Neural progenitor cell (in vitro differentiated cells): ENCODE measurements at regions not wholly inside any gene's neighbourhood (a gene's known extent, or its start where the extent isn't known, plus 50 kb on each side); places are given as distances from the start of the nearest gene placed in this dataset.

Source experiments
- DNase-seq: peaks from one replicate; pipeline ENCODE4 v3.0.0-alpha.2; 2016; ENCODE audit warnings: low spot score
- H2AFZ ChIP-seq: fragments of 200-600 bp; sonication (generic); replicated peaks from 2 replicates; pipeline ENCODE4 v1.6.1; 2016; ENCODE audit warnings: antibody characterized with exemption
- H3F3A ChIP-seq: fragments of 200-600 bp; sonication (generic); 2 replicates; pipeline ENCODE4 v1.6.1; 2016; ENCODE audit warnings: antibody characterized with exemption, low read depth
- H3K27ac ChIP-seq: fragments of 200-600 bp; sonication (generic); 2 replicates; pipeline ENCODE4 v1.5.1; 2016; ENCODE audit warnings: mild to moderate bottlenecking
- H3K27me3 ChIP-seq: fragments of 200-600 bp; sonication (generic); 2 replicates; pipeline ENCODE4 v1.6.1; 2016; ENCODE audit warnings: mild to moderate bottlenecking, moderate library complexity
- H3K36me3 ChIP-seq: fragments of 200-600 bp; sonication (generic); 2 replicates; pipeline ENCODE4 v1.5.1; 2016
- H3K4me1 ChIP-seq: fragments of 200-600 bp; sonication (generic); 2 replicates; pipeline ENCODE4 v1.6.1; 2016; ENCODE audit warnings: mixed run types
- H3K4me2 ChIP-seq: fragments of 200-600 bp; sonication (generic); 2 replicates; pipeline ENCODE4 v1.6.1; 2016
- H3K4me3 ChIP-seq: fragments of 200-600 bp; sonication (generic); 2 replicates; pipeline ENCODE4 v1.5.1; 2016
- H3K79me2 ChIP-seq: fragments of 200-600 bp; sonication (generic); 2 replicates; pipeline ENCODE4 v1.6.1; 2016; ENCODE audit warnings: low read depth
- H3K9ac ChIP-seq: fragments of 200-600 bp; sonication (generic); 2 replicates; pipeline ENCODE4 v1.6.1; 2016
- H3K9me3 ChIP-seq: fragments of 200-600 bp; sonication (generic); 2 replicates; pipeline ENCODE4 v1.5.1; 2016; ENCODE audit warnings: low read depth
- H4K20me1 ChIP-seq: fragments of 200-600 bp; sonication (generic); 2 replicates; pipeline ENCODE4 v1.6.1; 2016; ENCODE audit warnings: low read depth
- H3K27ac Mint-ChIP-seq: 3 replicates; pipeline ENCODE4 v1.8.0; 2021; ENCODE audit warnings: mixed read lengths
- H3K27me3 Mint-ChIP-seq: 2 replicates; pipeline ENCODE4 v1.8.0; 2022; ENCODE audit warnings: low read depth, mild to moderate bottlenecking, inconsistent platforms, moderate library complexity, mixed read lengths; ENCODE audit not compliant: insufficient read depth
- H3K36me3 Mint-ChIP-seq: 3 replicates; pipeline ENCODE4 v1.8.0; 2021; ENCODE audit warnings: mixed read lengths
- H3K4me1 Mint-ChIP-seq: 3 replicates; pipeline ENCODE4 v1.8.0; 2021; ENCODE audit warnings: mixed read lengths
- H3K4me3 Mint-ChIP-seq: 3 replicates; pipeline ENCODE4 v1.8.0; 2021; ENCODE audit warnings: mild to moderate bottlenecking, moderate library complexity, mixed read lengths
- H3K9me3 Mint-ChIP-seq: 3 replicates; pipeline ENCODE4 v1.8.0; 2020; ENCODE audit warnings: mixed read lengths
- CTCF ChIP-seq: fragments of 200-600 bp; sonication (generic); IDR thresholded peaks from 2 replicates; pipeline ENCODE4 v1.5.1; 2017; ENCODE audit warnings: antibody characterized with exemption, mild to moderate bottlenecking
- EZH2 ChIP-seq: fragments of 200-600 bp; sonication (generic); IDR thresholded peaks from 2 replicates; pipeline ENCODE4 v1.6.1; 2017; ENCODE audit warnings: antibody characterized with exemption, mild to moderate bottlenecking, moderate library complexity
- EZH2phosphoT487 ChIP-seq: fragments of 200-600 bp; sonication (generic); IDR thresholded peaks from 2 replicates; pipeline ENCODE4 v1.6.1; 2017; ENCODE audit warnings: antibody characterized with exemption

DNA sequence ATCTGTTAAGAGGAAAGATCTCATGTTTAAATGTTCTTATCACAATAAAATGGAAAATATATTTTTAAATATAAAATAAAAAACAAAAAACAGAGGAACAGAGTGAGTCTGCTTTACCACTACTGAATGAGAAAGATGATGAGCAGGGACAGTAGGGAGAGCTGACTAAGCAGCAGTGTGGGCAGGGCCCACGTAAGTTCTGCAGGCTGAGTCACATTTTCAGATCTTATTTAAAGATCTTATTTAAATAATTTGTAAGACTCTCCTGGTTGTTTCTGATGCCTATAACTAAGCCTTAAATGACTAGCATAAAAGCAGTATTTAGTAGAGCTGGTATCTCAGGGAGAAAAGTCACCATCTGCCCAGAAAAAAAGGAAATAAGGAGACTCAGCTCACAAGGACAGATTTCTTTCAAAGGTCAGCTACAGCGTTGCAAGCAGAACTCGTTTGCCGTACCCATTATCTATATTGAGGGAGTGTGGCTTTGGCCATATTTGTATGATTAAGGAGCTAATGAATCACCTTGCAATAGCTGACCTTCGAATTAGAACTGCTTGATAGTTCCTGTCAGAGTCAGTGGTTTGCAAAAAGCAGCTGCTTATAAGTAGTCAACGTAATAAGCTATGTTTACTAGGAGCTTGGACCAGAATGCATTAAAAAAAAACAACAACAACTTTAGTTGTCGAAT, 322.1 kb upstream of the CHAC2 start:
- no peak for DNase-seq
- peaks cover 9% of the 10 kb centered on the region for H3K4me1 Mint-ChIP-seq
- Histone ChIP-seq H4K20me1 (no peaks in the 10 kb centered on the region), H3K9ac (no peak overlapping the region), H3K79me2 (no peaks in the 10 kb centered on the region), H3K9me3 (no peaks in the 10 kb centered on the region), H3K4me2 (no peak overlapping the region), H3K27me3 (no peaks in the 10 kb centered on the region), H2AFZ (no peak overlapping the region), H3F3A (no peaks in the 10 kb centered on the region), H3K27ac (no peak overlapping the region), H3K36me3 (no peaks in the 10 kb centered on the region), H3K4me3 (no peak overlapping the region), H3K4me1 (no peaks in the 10 kb centered on the region)
- H3K4me3 Mint-ChIP-seq: no peak overlapping the region
- H3K27ac Mint-ChIP-seq: no peak overlapping the region
- H3K36me3 Mint-ChIP-seq: no peaks in the 10 kb centered on the region
- no peaks in the 10 kb centered on the region for H3K9me3 Mint-ChIP-seq
- H3K27me3 Mint-ChIP-seq: peaks cover 7% of the 10 kb centered on the region
- TF ChIP-seq EZH2phosphoT487 (no peak), CTCF (no peak), EZH2 (no peak)

- H2AFZ ChIP-seq: no peak overlapping the region
- no peaks in the 10 kb centered on the region for H4K20me1 ChIP-seq
- Mint-ChIP-seq H3K27ac (no peak overlapping the region), H3K4me1 (peaks cover 21% of the 10 kb centered on the region), H3K9me3 (no peaks in the 10 kb centered on the region), H3K4me3 (no peak overlapping the region), H3K36me3 (no peaks in the 10 kb centered on the region), H3K27me3 (peaks cover 4% of the 10 kb centered on the region)
- H3K9me3 ChIP-seq: no peaks in the 10 kb centered on the region
- H3K36me3 ChIP-seq: no peaks in the 10 kb centered on the region
- H3K4me1 ChIP-seq: no peaks in the 10 kb centered on the region
- no peak overlapping the region for H3K4me3 ChIP-seq
- no peaks in the 10 kb centered on the region for H3F3A ChIP-seq
- peak; percentile 38 for DNase-seq
- no peaks in the 10 kb centered on the region for H3K79me2 ChIP-seq
- H3K4me2 ChIP-seq: no peak overlapping the region
- no peak overlapping the region for H3K9ac ChIP-seq
- H3K27me3 ChIP-seq: no peaks in the 10 kb centered on the region
- no peak overlapping the region for H3K27ac ChIP-seq
- peak; percentile 32 for TF ChIP-seq CTCF
- no peak for TF ChIP-seq EZH2phosphoT487
Measured at GRCh38 chr2:53442783-53443182, 324.8 kb upstream of the CHAC2 start.

GRCh38 chr2:53442093-53442492, 325.5 kb upstream of the CHAC2 start:
- no peaks in the 10 kb centered on the region for H3K79me2 ChIP-seq
- no peak for DNase-seq
- no peaks in the 10 kb centered on the region for H3K9me3 ChIP-seq
- H3K9me3 Mint-ChIP-seq: no peaks in the 10 kb centered on the region
- no peak overlapping the region for H3K4me3 Mint-ChIP-seq
- H3K27ac Mint-ChIP-seq: no peak overlapping the region
- H3K4me1 ChIP-seq: no peaks in the 10 kb centered on the region
- no peak overlapping the region for H3K4me2 ChIP-seq
- H3K4me3 ChIP-seq: no peak overlapping the region
- H3K4me1 Mint-ChIP-seq: peaks cover 24% of the 10 kb centered on the region
- no peak for TF ChIP-seq CTCF
- no peak for TF ChIP-seq EZH2
- TF ChIP-seq EZH2phosphoT487: no peak
- H3K27ac ChIP-seq: no peak overlapping the region
- no peaks in the 10 kb centered on the region for H4K20me1 ChIP-seq
- H3K9ac ChIP-seq: no peak overlapping the region
- no peak overlapping the region for H2AFZ ChIP-seq
- H3K36me3 ChIP-seq: no peaks in the 10 kb centered on the region
- no peaks in the 10 kb centered on the region for H3K27me3 ChIP-seq
- H3F3A ChIP-seq: no peaks in the 10 kb centered on the region
- H3K36me3 Mint-ChIP-seq: no peaks in the 10 kb centered on the region
- H3K27me3 Mint-ChIP-seq: peaks cover 3% of the 10 kb centered on the region
